GM23338 (cell line): ENCODE measurements at regions not wholly inside any gene's neighbourhood (a gene's known extent, or its start where the extent isn't known, plus 50 kb on each side); places are given as distances from the start of the nearest gene placed in this dataset.

Source experiments
- ATAC-seq: fragments of 200-7000 bp; cut with Tn5 transposase; 3 replicates; pipeline ENCODE4 v1.9.1; 2020
- DNase-seq: peaks from one replicate; pipeline ENCODE4 v3.0.0-alpha.2; 2015; ENCODE audit warnings: low spot score
- H2AFZ ChIP-seq: fragments of 200-600 bp; sonication (generic); 2 replicates; pipeline ENCODE4 v1.8.0; 2016; ENCODE audit warnings: antibody characterized with exemption, mild to moderate bottlenecking, moderate library complexity
- H3F3A ChIP-seq: fragments of 200-600 bp; sonication (generic); replicated peaks from 2 replicates; pipeline ENCODE4 v1.8.0; 2017; ENCODE audit warnings: antibody characterized with exemption, mixed run types, low read depth
- H3K27ac ChIP-seq: fragments of 200-600 bp; sonication (generic); 2 replicates; pipeline ENCODE4 v1.6.1; 2016; ENCODE audit warnings: low read depth
- H3K27me3 ChIP-seq: fragments of 200-600 bp; sonication (generic); 2 replicates; pipeline ENCODE4 v1.8.0; 2016; ENCODE audit warnings: mild to moderate bottlenecking, mixed run types, moderate library complexity; ENCODE audit not compliant: insufficient read depth
- H3K36me3 ChIP-seq: fragments of 200-600 bp; sonication (generic); 2 replicates; pipeline ENCODE4 v1.8.0; 2016; ENCODE audit warnings: mild to moderate bottlenecking; ENCODE audit not compliant: insufficient read depth
- H3K4me1 ChIP-seq: fragments of 200-600 bp; sonication (generic); 2 replicates; pipeline ENCODE4 v1.8.0; 2016; ENCODE audit warnings: mild to moderate bottlenecking, moderate library complexity; ENCODE audit not compliant: insufficient read depth
- H3K4me2 ChIP-seq: fragments of 200-600 bp; sonication (generic); 2 replicates; pipeline ENCODE4 v1.7.1; 2017; ENCODE audit warnings: mixed run types
- H3K4me3 ChIP-seq: fragments of 200-600 bp; sonication (generic); 2 replicates; pipeline ENCODE4 v1.6.1; 2016; ENCODE audit warnings: mixed run types
- H3K79me2 ChIP-seq: fragments of 200-600 bp; sonication (generic); replicated peaks from 2 replicates; pipeline ENCODE4 v1.8.0; 2017; ENCODE audit warnings: mild to moderate bottlenecking; ENCODE audit not compliant: insufficient read depth
- H3K9me2 ChIP-seq: fragments of 200-600 bp; sonication (generic); 2 replicates; pipeline ENCODE4 v1.8.0; 2017; ENCODE audit not compliant: insufficient read depth
- H4K20me1 ChIP-seq: fragments of 200-600 bp; sonication (generic); replicated peaks from 2 replicates; pipeline ENCODE4 v1.8.0; 2017; ENCODE audit warnings: mild to moderate bottlenecking; ENCODE audit not compliant: insufficient read depth
- H3K27ac Mint-ChIP-seq: 2 replicates; pipeline ENCODE4 v1.8.0; 2020; ENCODE audit warnings: inconsistent platforms, mild to moderate bottlenecking, moderate library complexity, mixed read lengths
- H3K27me3 Mint-ChIP-seq: 3 replicates; pipeline ENCODE4 v1.8.0; 2022; ENCODE audit warnings: low read depth, mild to moderate bottlenecking, moderate library complexity, mixed read lengths, inconsistent platforms; ENCODE audit not compliant: insufficient read depth, poor library complexity
- H3K36me3 Mint-ChIP-seq: 3 replicates; pipeline ENCODE4 v1.8.0; 2021; ENCODE audit warnings: low read depth, mild to moderate bottlenecking, inconsistent platforms, moderate library complexity, mixed read lengths
- H3K4me1 Mint-ChIP-seq: 3 replicates; pipeline ENCODE4 v1.8.0; 2020; ENCODE audit warnings: mild to moderate bottlenecking, inconsistent platforms, mixed read lengths
- H3K4me3 Mint-ChIP-seq: 3 replicates; pipeline ENCODE4 v1.8.0; 2021; ENCODE audit warnings: moderate library complexity, mild to moderate bottlenecking, inconsistent platforms, mixed read lengths
- H3K9me3 Mint-ChIP-seq: 3 replicates; pipeline ENCODE4 v1.8.0; 2020; ENCODE audit warnings: moderate library complexity, mild to moderate bottlenecking, inconsistent platforms, mixed read lengths
- CREB1 ChIP-seq: fragments of 250-450 bp; sonication (Bioruptor Pico); IDR thresholded peaks from 2 replicates; pipeline ENCODE4 v1.5.0; 2020; ENCODE audit warnings: low read depth, mild to moderate bottlenecking, moderate library complexity
- CTCF ChIP-seq, 2 experiments: fragments of 200-600 bp in 1 of 2; sonication (generic) in 1 of 2; conservative IDR thresholded peaks; 2 replicates each; pipeline versions ENCODE4 v1.5.1 to v1.6.1; 2016 to 2017; ENCODE audit warnings: antibody characterized with exemption in 2 of 2, low read depth in 2 of 2, mild to moderate bottlenecking in 2 of 2, moderate library complexity in 1 of 2
- ETS1 ChIP-seq: IDR thresholded peaks from 2 replicates; pipeline ENCODE4 v1.6.1; 2016; ENCODE audit warnings: antibody characterized with exemption
- EZH2 ChIP-seq: fragments of 200-600 bp; sonication (generic); IDR thresholded peaks from one replicate; pipeline ENCODE4 v1.8.0; 2017; ENCODE audit warnings: antibody characterized with exemption, mild to moderate bottlenecking, low read depth; ENCODE audit not compliant: unreplicated experiment
- EZH2phosphoT487 ChIP-seq: fragments of 200-600 bp; sonication (generic); IDR thresholded peaks from one replicate; pipeline ENCODE4 v1.8.1; 2018; ENCODE audit warnings: antibody characterized with exemption; ENCODE audit not compliant: unreplicated experiment
- POLR2AphosphoS5 ChIP-seq: IDR thresholded peaks from 2 replicates; pipeline ENCODE4 v1.6.1; 2016; ENCODE audit warnings: antibody characterized with exemption, low read depth
- ZNF114 ChIP-seq: fragments of 250-450 bp; sonication (Bioruptor Pico); IDR thresholded peaks from 2 replicates; pipeline ENCODE4 v1.5.0; 2020; ENCODE audit warnings: mild to moderate bottlenecking, moderate library complexity
- ZNF331 ChIP-seq: fragments of 250-450 bp; sonication (Bioruptor Pico); IDR thresholded peaks from 2 replicates; pipeline ENCODE4 v1.5.0; 2020; ENCODE audit warnings: low read depth, mild to moderate bottlenecking, moderate library complexity
- ZNF462 ChIP-seq: fragments of 250-450 bp; sonication (Bioruptor Pico); IDR thresholded peaks from 2 replicates; pipeline ENCODE4 v1.5.0; 2020; ENCODE audit warnings: mild to moderate bottlenecking, moderate library complexity

GRCh38 chr14:37972941-37973887 lies 234.5 kb upstream of the SSTR1 start:
- no peaks in the 10 kb centered on the region for H3K36me3 ChIP-seq
- H3K4me1 ChIP-seq: no peaks in the 10 kb centered on the region
- H3K4me2 ChIP-seq: no peak overlapping the region
- Mint-ChIP-seq H3K4me3 (no peak overlapping the region), H3K9me3 (no peaks in the 10 kb centered on the region; the same call in 2 of the 3 replicates), H3K36me3 (no peaks in the 10 kb centered on the region; the same call in 2 of the 3 replicates), H3K27me3 (no peaks in the 10 kb centered on the region), H3K4me1 (0 out of 3 replicates have a peak, but pooled peaks cover 2% of the 10 kb centered on the region), H3K27ac (no peak overlapping the region)
- H3K9me2 ChIP-seq: 0 out of 2 replicates have a peak, but pooled peaks cover 6% of the 10 kb centered on the region
- H2AFZ ChIP-seq: no peak overlapping the region
- H4K20me1 ChIP-seq: no peaks in the 10 kb centered on the region
- H3K79me2 ChIP-seq: no peaks in the 10 kb centered on the region
- no peaks in the 10 kb centered on the region for H3F3A ChIP-seq
- H3K27ac ChIP-seq: no peak overlapping the region
- DNase-seq (no peak), ATAC-seq (no peak)
- no peaks in the 10 kb centered on the region for H3K27me3 ChIP-seq
- TF ChIP-seq EZH2phosphoT487: no peak
- H3K4me3 ChIP-seq: no peak overlapping the region

- Histone ChIP-seq H4K20me1 (no peaks in the 10 kb centered on the region), H3K27ac (no peak overlapping the region), H3K4me3 (no peak overlapping the region), H3K9me2 (0 out of 2 replicates have a peak, but pooled peaks cover 6% of the 10 kb centered on the region), H3K79me2 (no peaks in the 10 kb centered on the region), H3K4me2 (no peak overlapping the region), H3K36me3 (no peaks in the 10 kb centered on the region), H3F3A (no peaks in the 10 kb centered on the region), H3K27me3 (no peaks in the 10 kb centered on the region), H3K4me1 (no peaks in the 10 kb centered on the region), H2AFZ (no peak overlapping the region)
- Mint-ChIP-seq H3K9me3 (no peaks in the 10 kb centered on the region; the same call in 1 of the 3 replicates), H3K4me3 (no peak overlapping the region), H3K27ac (no peak overlapping the region), H3K4me1 (0 out of 3 replicates have a peak, but pooled peaks cover 2% of the 10 kb centered on the region), H3K27me3 (no peaks in the 10 kb centered on the region), H3K36me3 (no peaks in the 10 kb centered on the region; the same call in 2 of the 3 replicates)
- ATAC-seq (no peak), DNase-seq (no peak)
- no peak for TF ChIP-seq ETS1
- no peak for TF ChIP-seq POLR2AphosphoS5
- no peak for TF ChIP-seq CREB1
- TF ChIP-seq ZNF331 (CRISPR knock-in tag): no peak
- TF ChIP-seq ZNF462: no peak
- TF ChIP-seq EZH2: no peak
- TF ChIP-seq CTCF (conservative IDR thresholded peaks at IDR 0.05; ENCODE audit: low read depth in 2 of 2): no peak
- no peak for TF ChIP-seq ZNF114 (CRISPR knock-in tag)
Measured at GRCh38 chr14:37974421-37974820, 233.3 kb upstream of the SSTR1 start.
